Naive thymus-derived CD4-positive, alpha-beta T cell (primary cell): ENCODE measurements at regions not wholly inside any gene's neighbourhood (a gene's known extent, or its start where the extent isn't known, plus 50 kb on each side); places are given as distances from the start of the nearest gene placed in this dataset.
"Not testable (repeated sequence)": the region's sequence is repeated elsewhere in the genome, so short reads cannot be mapped to it uniquely, and the experiment has no call there.

Source experiments
- ATAC-seq: fragments of 150-1000 bp; cut with Tn5 transposase; 2 replicates; pipeline ENCODE4 v1.10.0; 2021; ENCODE audit warnings: mild to moderate bottlenecking, moderate library complexity
- CTCF ChIA-PET: fragments of 350-600 bp; sonication (Branson Sonifier 250); formaldehyde crosslinking; loops from one replicate; lab custom pipeline; 2021; ENCODE audit warnings: antibody characterized with exemption; lab: Charles Lee
- POLR2A ChIA-PET: fragments of 350-600 bp; sonication (Branson Sonifier 250); formaldehyde crosslinking; loops from one replicate; lab custom pipeline; 2021; ENCODE audit warnings: antibody characterized with exemption, inconsistent platforms; lab: Charles Lee
- DNase-seq, 9 donors: peaks; one replicate each; pipeline versions ENCODE4 v3.0.0 to v3.0.0-alpha.2; 2020 to 2022; ENCODE audit warnings: mixed read lengths in 1 of 9
- H3K27ac ChIP-seq: one replicate; pipeline ENCODE4 v1.7.0; 2013; ENCODE audit warnings: mild to moderate bottlenecking, low read depth, low read length, moderate library complexity
- H3K27me3 ChIP-seq, 2 donors: one replicate each; pipeline ENCODE4 v1.7.0; 2013; ENCODE audit warnings: low read length in 2 of 2, mild to moderate bottlenecking in 2 of 2, moderate library complexity in 2 of 2; ENCODE audit not compliant: control insufficient read depth in 2 of 2, insufficient read depth in 2 of 2
- H3K36me3 ChIP-seq, 3 experiments: 1 replicate in 2 of 3; 2 replicates in 1 of 3; pipeline ENCODE4 v1.7.0; 2013; ENCODE audit warnings: low read length in 3 of 3, mild to moderate bottlenecking in 3 of 3, moderate library complexity in 1 of 3; ENCODE audit not compliant: insufficient read depth in 3 of 3, control insufficient read depth in 2 of 3
- H3K4me1 ChIP-seq, 2 donors: one replicate each; pipeline ENCODE4 v1.7.0; 2013; ENCODE audit warnings: low read length in 2 of 2, mild to moderate bottlenecking in 2 of 2, moderate library complexity in 1 of 2; ENCODE audit not compliant: control insufficient read depth in 2 of 2, insufficient read depth in 2 of 2
- H3K4me3 ChIP-seq: 2 replicates; pipeline ENCODE4 v1.7.0; 2013; ENCODE audit warnings: mild to moderate bottlenecking, low read length
- H3K9me3 ChIP-seq, 3 experiments: 1 replicate in 2 of 3; 2 replicates in 1 of 3; pipeline ENCODE4 v1.7.0; 2013; ENCODE audit warnings: low read length in 3 of 3; ENCODE audit not compliant: control insufficient read depth in 2 of 3
- H3K27ac Mint-ChIP-seq, 9 donors: one replicate each; pipeline ENCODE4 v1.8.0; 2020 to 2022; ENCODE audit warnings: mixed read lengths in 9 of 9, mild to moderate bottlenecking in 8 of 9, moderate library complexity in 5 of 9, inconsistent platforms in 2 of 9
- H3K27me3 Mint-ChIP-seq, 5 donors: one replicate each; pipeline ENCODE4 v1.8.0; 2021 to 2022; ENCODE audit warnings: mixed read lengths in 5 of 5, mild to moderate bottlenecking in 1 of 5
- H3K36me3 Mint-ChIP-seq, 5 donors: one replicate each; pipeline ENCODE4 v1.8.0; 2020 to 2022; ENCODE audit warnings: mixed read lengths in 5 of 5, mild to moderate bottlenecking in 3 of 5, inconsistent platforms in 1 of 5
- H3K4me1 Mint-ChIP-seq, 7 donors: one replicate each; pipeline ENCODE4 v1.8.0; 2020 to 2022; ENCODE audit warnings: mixed read lengths in 7 of 7, mild to moderate bottlenecking in 3 of 7, inconsistent platforms in 1 of 7
- H3K4me3 Mint-ChIP-seq, 10 donors: one replicate each; pipeline ENCODE4 v1.8.0; 2020 to 2022; ENCODE audit warnings: mild to moderate bottlenecking in 10 of 10, mixed read lengths in 10 of 10, moderate library complexity in 6 of 10, inconsistent platforms in 2 of 10
- H3K9me3 Mint-ChIP-seq, 11 donors: one replicate each; pipeline ENCODE4 v1.8.0; 2020 to 2022; ENCODE audit warnings: mixed read lengths in 11 of 11, mild to moderate bottlenecking in 4 of 11, inconsistent platforms in 1 of 11, moderate library complexity in 1 of 11
- intact Hi-C, 2 donors: fragments of 100-400 bp; cut with micrococcal nuclease; formaldehyde crosslinking; loops; one replicate each; pipeline ENCODE4 v1.15.1; 2023

- H3K4me1 Mint-ChIP-seq, result peaks cover 0 to 2% (median 0%) of the 10 kb centered on the region in 7 donors
- peaks cover 0 to 6% (median 2%) of the 10 kb centered on the region in 11 donors for H3K9me3 Mint-ChIP-seq
- no peaks in the 10 kb centered on the region for H3K36me3 Mint-ChIP-seq
- DNase-seq (no peak), ATAC-seq (no peak)
- CTCF ChIA-PET, result no interaction called here
- H3K4me1 ChIP-seq, result no peaks in the 10 kb centered on the region
- H3K4me3 Mint-ChIP-seq, result no peak overlapping the region
- no peaks in the 10 kb centered on the region for H3K27me3 ChIP-seq
- POLR2A ChIA-PET, result no interaction called here
- no peak overlapping the region for H3K4me3 ChIP-seq
- no peaks in the 10 kb centered on the region for H3K9me3 ChIP-seq
- intact Hi-C loops, result no loop called here
- H3K36me3 ChIP-seq, result no peaks in the 10 kb centered on the region
- H3K27ac ChIP-seq, result no peak overlapping the region
- no peaks in the 10 kb centered on the region for H3K27me3 Mint-ChIP-seq
- no peak overlapping the region for H3K27ac Mint-ChIP-seq
These were observed 1662.8 kb upstream of the ADGRL3 start for GRCh38 chr4:59537246-59537886.

DNA sequence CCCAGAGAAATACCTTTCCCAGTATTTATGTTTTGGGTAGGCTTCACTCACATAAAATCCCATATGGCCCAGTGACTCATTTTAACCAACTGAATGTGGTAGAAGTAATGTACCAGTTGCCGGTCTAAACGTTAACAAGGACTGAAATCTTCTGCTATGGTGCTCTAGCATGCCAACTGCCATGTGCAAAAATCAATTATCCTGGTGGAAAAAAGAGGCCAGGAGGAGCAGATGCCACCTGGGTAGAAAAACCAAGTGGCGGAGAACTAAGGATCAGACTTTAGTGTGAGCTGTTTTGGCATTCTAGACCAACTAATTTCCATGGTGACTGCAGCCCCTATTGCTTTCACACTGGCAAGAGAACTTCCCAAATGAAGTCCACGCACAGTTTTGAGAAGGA, 1660.7 kb upstream of the ADGRL3 start:
- ChIA-PET CTCF (no interaction called here), POLR2A (no interaction called here)
- ATAC-seq, result no peak
- peaks cover 0 to 2% (median 0%) of the 10 kb centered on the region in 7 donors for H3K4me1 Mint-ChIP-seq
- H3K27me3 ChIP-seq, result no peaks in the 10 kb centered on the region
- no peak overlapping the region for H3K4me3 Mint-ChIP-seq
- no peaks in the 10 kb centered on the region for H3K4me1 ChIP-seq
- no peak overlapping the region for H3K4me3 ChIP-seq
- H3K27ac ChIP-seq, result no peak overlapping the region
- no peaks in the 10 kb centered on the region for H3K27me3 Mint-ChIP-seq
- intact Hi-C loops, result no loop called here
- H3K9me3 ChIP-seq, result no peaks in the 10 kb centered on the region
- no peaks in the 10 kb centered on the region for H3K36me3 Mint-ChIP-seq
- DNase-seq, result no peak
- no peak overlapping the region for H3K27ac Mint-ChIP-seq
- H3K9me3 Mint-ChIP-seq, result peaks cover 0 to 5% (median 2%) of the 10 kb centered on the region in 11 donors
- no peaks in the 10 kb centered on the region for H3K36me3 ChIP-seq

DNA sequence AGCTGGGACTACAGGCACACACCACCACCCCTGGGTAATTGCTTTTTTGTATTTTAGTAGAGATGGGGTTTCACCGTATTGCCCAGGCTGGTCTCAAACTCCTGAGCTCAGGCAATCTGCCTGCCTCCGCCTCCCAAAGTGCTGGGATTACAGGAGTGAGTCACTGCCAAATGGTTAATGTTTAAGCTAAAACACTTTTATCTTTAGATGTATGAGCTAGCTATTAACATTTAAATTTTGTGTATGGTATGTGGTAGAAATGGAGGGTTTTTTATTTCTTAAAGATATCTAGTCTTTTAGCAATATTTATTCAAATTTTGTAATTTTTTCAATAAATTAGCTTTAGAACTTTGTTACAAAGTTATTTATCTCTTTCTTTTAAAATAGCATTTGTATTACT, 1659.8 kb upstream of the ADGRL3 start:
- no peak overlapping the region for H3K4me3 Mint-ChIP-seq
- Histone ChIP-seq H3K27ac (no peak overlapping the region), H3K4me1 (no peaks in the 10 kb centered on the region), H3K9me3 (no peaks in the 10 kb centered on the region), H3K36me3 (no peaks in the 10 kb centered on the region), H3K27me3 (no peaks in the 10 kb centered on the region), H3K4me3 (no peak overlapping the region)
- H3K36me3 Mint-ChIP-seq, result no peaks in the 10 kb centered on the region
- no peak overlapping the region for H3K27ac Mint-ChIP-seq
- intact Hi-C loops, result no loop called here
- ChIA-PET CTCF (no interaction called here), POLR2A (no interaction called here)
- no peak for ATAC-seq
- H3K9me3 Mint-ChIP-seq, result peaks cover 0 to 5% (median 1%) of the 10 kb centered on the region in 11 donors
- H3K4me1 Mint-ChIP-seq, result peaks cover 0 to 2% (median 0%) of the 10 kb centered on the region in 7 donors
- H3K27me3 Mint-ChIP-seq, result no peaks in the 10 kb centered on the region
- DNase-seq, result no peak

GRCh38 chr4:59553063-59553720, 1646.9 kb upstream of the ADGRL3 start:
- Histone ChIP-seq H3K9me3 (no peaks in the 10 kb centered on the region), H3K36me3 (no peaks in the 10 kb centered on the region), H3K27me3 (no peaks in the 10 kb centered on the region), H3K27ac (no peak overlapping the region), H3K4me1 (no peaks in the 10 kb centered on the region), H3K4me3 (no peak overlapping the region)
- Mint-ChIP-seq H3K4me3 (peak overlapping the region in 2 of 10 donors; percentile 15 to 48), H3K36me3 (no peaks in the 10 kb centered on the region), H3K4me1 (peaks cover 0 to 3% (median 0%) of the 10 kb centered on the region in 7 donors), H3K27me3 (no peaks in the 10 kb centered on the region), H3K9me3 (peaks cover 0 to 19% (median 5%) of the 10 kb centered on the region in 11 donors), H3K27ac (no peak overlapping the region)
- intact Hi-C loops, result no loop called here
- POLR2A ChIA-PET, result no interaction called here
- ATAC-seq (no peak), DNase-seq (no peak)
- CTCF ChIA-PET, result no interaction called here

DNA sequence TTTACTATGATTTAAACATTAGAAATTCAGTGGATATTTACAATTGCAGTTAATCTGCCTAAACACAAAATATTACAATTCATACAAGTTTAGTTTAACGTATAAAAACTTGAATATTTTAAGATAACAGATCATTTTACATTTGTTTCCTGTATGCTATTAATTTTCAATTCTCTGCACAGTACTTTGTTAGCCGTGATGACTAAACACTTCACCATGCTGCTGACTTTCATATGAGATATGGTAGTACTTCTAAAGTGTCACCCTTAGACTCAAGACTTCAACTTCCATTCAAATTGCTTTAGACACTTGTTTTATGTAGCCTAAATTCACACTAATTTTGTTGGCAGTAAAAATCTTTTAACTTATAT, 1646.4 kb upstream of the ADGRL3 start:
- no peaks in the 10 kb centered on the region for H3K27me3 ChIP-seq
- no peaks in the 10 kb centered on the region for H3K36me3 ChIP-seq
- Mint-ChIP-seq H3K27ac (no peak overlapping the region), H3K9me3 (peaks cover 0 to 19% (median 5%) of the 10 kb centered on the region in 11 donors), H3K4me3 (no peak overlapping the region), H3K4me1 (peaks cover 0 to 3% (median 0%) of the 10 kb centered on the region in 7 donors), H3K27me3 (no peaks in the 10 kb centered on the region), H3K36me3 (no peaks in the 10 kb centered on the region)
- ChIA-PET POLR2A (no interaction called here), CTCF (no interaction called here)
- ATAC-seq (no peak), DNase-seq (no peak)
- intact Hi-C loops, result no loop called here
- H3K27ac ChIP-seq, result no peak overlapping the region
- no peaks in the 10 kb centered on the region for H3K4me1 ChIP-seq
- H3K4me3 ChIP-seq, result no peak overlapping the region
- H3K9me3 ChIP-seq, result no peaks in the 10 kb centered on the region

DNA sequence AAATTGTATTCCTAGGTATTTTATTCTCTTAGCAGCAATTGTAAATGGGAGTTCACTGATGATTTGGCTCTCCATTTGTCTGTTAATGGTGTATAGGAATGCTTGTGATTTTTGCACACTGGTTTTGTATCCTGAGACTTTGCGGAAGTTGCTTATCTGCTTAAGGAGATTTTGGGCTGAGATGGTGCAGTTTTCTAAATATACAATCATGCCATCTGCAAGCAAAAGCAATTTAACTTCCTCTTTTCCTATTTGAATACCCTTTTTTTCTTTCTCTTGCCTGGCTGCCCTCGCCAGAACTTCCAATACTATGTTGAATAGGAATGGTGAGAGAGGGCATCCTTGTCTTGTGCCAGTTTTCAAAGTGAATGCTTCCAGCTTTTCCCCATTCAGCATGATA, 1643.9 kb upstream of the ADGRL3 start:
- H3K36me3 ChIP-seq, H3K27ac ChIP-seq, H3K9me3 ChIP-seq, H3K4me1 ChIP-seq, ATAC-seq, H3K4me1 Mint-ChIP-seq, H3K27ac Mint-ChIP-seq, intact Hi-C loops, H3K4me3 ChIP-seq, H3K36me3 Mint-ChIP-seq, H3K27me3 Mint-ChIP-seq, DNase-seq, H3K27me3 ChIP-seq, H3K4me3 Mint-ChIP-seq, CTCF ChIA-PET, POLR2A ChIA-PET: not testable (repeated sequence)
- peaks cover 0 to 24% (median 4%) of the 10 kb centered on the region in 11 donors for H3K9me3 Mint-ChIP-seq

- H3K4me3 Mint-ChIP-seq, H3K27me3 Mint-ChIP-seq, H3K27me3 ChIP-seq, H3K36me3 Mint-ChIP-seq, H3K36me3 ChIP-seq, H3K4me1 ChIP-seq, H3K9me3 ChIP-seq, H3K27ac ChIP-seq, H3K4me1 Mint-ChIP-seq, CTCF ChIA-PET, intact Hi-C loops, H3K27ac Mint-ChIP-seq, ATAC-seq, DNase-seq, POLR2A ChIA-PET, H3K4me3 ChIP-seq: not testable (repeated sequence)
- H3K9me3 Mint-ChIP-seq, result peaks cover 0 to 17% (median 4%) of the 10 kb centered on the region in 11 donors
These were observed 1639.9 kb upstream of the ADGRL3 start for GRCh38 chr4:59560141-59560648.
